HCEC 1CT (cell line): ENCODE measurements at regions not wholly inside any gene's neighbourhood (a gene's known extent, or its start where the extent isn't known, plus 50 kb on each side); places are given as distances from the start of the nearest gene placed in this dataset.
"Not testable (repeated sequence)": the region's sequence is repeated elsewhere in the genome, so short reads cannot be mapped to it uniquely, and the experiment has no call there.

Source experiments
- DNase-seq: peaks from one replicate; pipeline ENCODE4 v3.0.0-alpha.2; 2017

GRCh38 chr7:15049157-15049556 lies 146.6 kb upstream of the DGKB start:
- DNase-seq = no peak

- no peak for DNase-seq
These were observed 144.3 kb upstream of the DGKB start for GRCh38 chr7:15046861-15047260.

- no peak for DNase-seq
These were observed 141.4 kb upstream of the DGKB start for GRCh38 chr7:15043931-15044330.

GRCh38 chr7:15042285-15043065 lies 139.9 kb upstream of the DGKB start:
- DNase-seq = no peak

GRCh38 chr7:15041226-15041625 lies 138.7 kb upstream of the DGKB start:
- DNase-seq = peak; percentile 19

- no peak for DNase-seq
These were observed 133.3 kb upstream of the DGKB start for GRCh38 chr7:15035814-15036213.

- no peak for DNase-seq
These were observed 130.5 kb upstream of the DGKB start for GRCh38 chr7:15033039-15033438.

GRCh38 chr7:15018981-15019380 lies 116.4 kb upstream of the DGKB start:
- DNase-seq = no peak

GRCh38 chr7:15016766-15017165 lies 114.2 kb upstream of the DGKB start:
- DNase-seq = no peak

- DNase-seq = no peak
These were observed 113.7 kb upstream of the DGKB start for GRCh38 chr7:15016315-15016667.

GRCh38 chr7:15015545-15016314 lies 113.2 kb upstream of the DGKB start:
- DNase-seq = peak; percentile 52

GRCh38 chr7:15012135-15012534 lies 109.6 kb upstream of the DGKB start:
- DNase-seq = no peak

- no peak for DNase-seq
These were observed 108.7 kb upstream of the DGKB start for GRCh38 chr7:15011289-15011688.

- peak; percentile 18 for DNase-seq
These were observed 105.0 kb upstream of the DGKB start for GRCh38 chr7:15007507-15007906.

GRCh38 chr7:15005672-15006071 lies 103.1 kb upstream of the DGKB start:
- no peak for DNase-seq

GRCh38 chr7:15000157-15000556 lies 97.6 kb upstream of the DGKB start:
- no peak for DNase-seq

- no peak for DNase-seq
These were observed 96.8 kb upstream of the DGKB start for GRCh38 chr7:14999331-14999730.

GRCh38 chr7:14995774-14996173 lies 93.2 kb upstream of the DGKB start:
- no peak for DNase-seq

GRCh38 chr7:14988941-14989340 lies 86.4 kb upstream of the DGKB start:
- DNase-seq = no peak

GRCh38 chr7:14978687-14979086 lies 76.1 kb upstream of the DGKB start:
- no peak for DNase-seq

GRCh38 chr7:14974688-14975087 lies 72.1 kb upstream of the DGKB start:
- no peak for DNase-seq

GRCh38 chr7:14973712-14974428 lies 71.3 kb upstream of the DGKB start:
- no peak for DNase-seq

GRCh38 chr7:14971678-14972077 lies 69.1 kb upstream of the DGKB start:
- not testable (repeated sequence) for DNase-seq

GRCh38 chr7:14967376-14967775 lies 64.8 kb upstream of the DGKB start:
- DNase-seq = not testable (repeated sequence)
